H1 (cell line): ENCODE measurements at regions not wholly inside any gene's neighbourhood (a gene's known extent, or its start where the extent isn't known, plus 50 kb on each side); places are given as distances from the start of the nearest gene placed in this dataset.

ENCODE experiments used
- CTCF ChIA-PET: fragments of 300-600 bp; sonication (Branson Sonifier 250); formaldehyde crosslinking; loops from one replicate; lab custom pipeline; 2021; ENCODE audit not compliant: partially characterized antibody; lab: Charles Lee
- POLR2A ChIA-PET: fragments of 300-600 bp; sonication (Branson Sonifier 250); formaldehyde crosslinking; loops from one replicate; lab custom pipeline; 2021; ENCODE audit warnings: inconsistent platforms; ENCODE audit not compliant: partially characterized antibody; lab: Charles Lee
- DNase-seq, 2 experiments: peaks; one replicate each; pipeline versions ENCODE4 v3.0.0 to v3.0.0-alpha.2; 2010 to 2022; ENCODE audit warnings: low spot score in 2 of 2, low read depth in 1 of 2, mixed read lengths in 1 of 2
- FAIRE-seq: peaks from 2 replicates; lab custom pipeline; 2011; peaks lifted over from hg19 to GRCh38; lab: Jason Lieb, UNC
- H2AFZ ChIP-seq: 2 replicates; pipeline ENCODE4 v1.8.1; 2012; ENCODE audit warnings: low read length, inconsistent platforms
- H2AK5ac ChIP-seq: 2 replicates; pipeline ENCODE4 v1.6.1; 2013; ENCODE audit warnings: low read depth, low read length
- H2BK120ac ChIP-seq: replicated peaks from 2 replicates; pipeline ENCODE3; 2013; ENCODE audit warnings: low read depth, low read length, inconsistent platforms
- H2BK12ac ChIP-seq: 2 replicates; pipeline ENCODE4 v1.6.1; 2013; ENCODE audit warnings: low read depth, low read length
- H2BK15ac ChIP-seq: 2 replicates; pipeline ENCODE4 v1.6.1; 2013; ENCODE audit warnings: low read length
- H2BK20ac ChIP-seq: 2 replicates; pipeline ENCODE4 v1.6.1; 2013; ENCODE audit warnings: low read length
- H2BK5ac ChIP-seq: 2 replicates; pipeline ENCODE4 v1.6.1; 2013; ENCODE audit warnings: low read depth, low read length
- H3K14ac ChIP-seq: 2 replicates; pipeline ENCODE4 v1.6.1; 2013; ENCODE audit warnings: inconsistent platforms; ENCODE audit not compliant: insufficient read length
- H3K18ac ChIP-seq: 2 replicates; pipeline ENCODE4 v1.6.1; 2013; ENCODE audit warnings: low read length; ENCODE audit errors: extremely low read depth
- H3K23ac ChIP-seq: 2 replicates; pipeline ENCODE4 v1.6.1; 2013; ENCODE audit warnings: inconsistent platforms; ENCODE audit not compliant: insufficient read length
- H3K23me2 ChIP-seq: 2 replicates; pipeline ENCODE4 v1.6.1; 2013; ENCODE audit warnings: low read depth, low read length
- H3K27ac ChIP-seq: 2 replicates; pipeline ENCODE4 v1.6.1; 2011; ENCODE audit warnings: low read depth, low read length, inconsistent platforms
- H3K27me3 ChIP-seq, 4 experiments: replicated peaks in 1 of 4; 1 replicate in 1 of 4; 2 replicates in 3 of 4; pipeline versions ENCODE4 v1.6.1 to v1.8.1; 2011 to 2013; ENCODE audit warnings: low read length in 3 of 4, mild to moderate bottlenecking in 3 of 4, inconsistent platforms in 2 of 4, mixed read lengths in 2 of 4, moderate library complexity in 1 of 4; ENCODE audit not compliant: control insufficient read depth in 3 of 4, insufficient read depth in 3 of 4; ENCODE audit errors: extremely low read depth in 1 of 4
- H3K36me3 ChIP-seq, 4 experiments: 2 replicates each; pipeline versions ENCODE4 v1.6.1 to v1.8.1; 2011 to 2013; ENCODE audit warnings: mild to moderate bottlenecking in 4 of 4, low read length in 3 of 4, moderate library complexity in 2 of 4, control low read depth in 1 of 4, inconsistent platforms in 1 of 4; ENCODE audit not compliant: insufficient read depth in 4 of 4, control insufficient read depth in 2 of 4
- H3K4ac ChIP-seq: replicated peaks from 2 replicates; pipeline ENCODE3; 2013; ENCODE audit warnings: low read length, low read depth, mixed read lengths, inconsistent platforms; ENCODE audit not compliant: insufficient read length
- H3K4me1 ChIP-seq, 4 experiments: replicated peaks in 1 of 4; 1 replicate in 1 of 4; 2 replicates in 3 of 4; pipeline versions ENCODE4 v1.6.1 to v1.8.1; 2011 to 2013; ENCODE audit warnings: low read length in 3 of 4, inconsistent platforms in 2 of 4, mixed read lengths in 1 of 4; ENCODE audit not compliant: insufficient read depth in 4 of 4, control insufficient read depth in 3 of 4
- H3K4me2 ChIP-seq, 2 experiments: 2 replicates each; pipeline versions ENCODE4 v1.6.1 to v1.8.1; 2011 to 2013; ENCODE audit warnings: low read depth in 2 of 2, low read length in 2 of 2, control low read depth in 1 of 2, inconsistent platforms in 1 of 2, mild to moderate bottlenecking in 1 of 2; ENCODE audit not compliant: insufficient read depth in 1 of 2
- H3K4me3 ChIP-seq, 4 experiments: fragments of 200-600, 300-600 bp in 1 of 4; sonication (generic), shearing (Covaris generic), sonication (Bioruptor Twin) in 1 of 4; 2 replicates each; pipeline versions ENCODE4 v1.5.1 to v1.8.1; 2011 to 2016; ENCODE audit warnings: low read length in 4 of 4, low read depth in 3 of 4, control low read depth in 2 of 4, inconsistent platforms in 2 of 4, mild to moderate bottlenecking in 2 of 4, mixed read lengths in 1 of 4, moderate library complexity in 1 of 4; ENCODE audit not compliant: insufficient read depth in 2 of 4; ENCODE audit errors: extremely low read depth in 1 of 4
- H3K56ac ChIP-seq: replicated peaks from 2 replicates; pipeline ENCODE3; 2013; ENCODE audit warnings: low read depth, mild to moderate bottlenecking, mixed read lengths, low read length, inconsistent platforms; ENCODE audit not compliant: insufficient read length
- H3K79me1 ChIP-seq: 2 replicates; pipeline ENCODE4 v1.6.1; 2013; ENCODE audit warnings: low read depth, low read length, control low read depth
- H3K79me2 ChIP-seq, 2 experiments: 2 replicates each; pipeline versions ENCODE4 v1.6.1 to v1.8.1; 2012 to 2013; ENCODE audit warnings: low read length in 2 of 2, mild to moderate bottlenecking in 2 of 2, inconsistent platforms in 1 of 2; ENCODE audit not compliant: insufficient read depth in 2 of 2, control insufficient read depth in 1 of 2
- H3K9ac ChIP-seq, 4 experiments: replicated peaks in 1 of 4; 1 replicate in 1 of 4; 2 replicates in 3 of 4; pipeline versions ENCODE4 v1.6.1 to v1.8.1; 2011 to 2013; ENCODE audit warnings: low read depth in 3 of 4, low read length in 3 of 4, control low read depth in 2 of 4, mild to moderate bottlenecking in 2 of 4, moderate library complexity in 2 of 4, inconsistent platforms in 1 of 4; ENCODE audit errors: extremely low read depth in 1 of 4
- H3K9me3 ChIP-seq, 2 experiments: 2 replicates each; pipeline versions ENCODE4 v1.6.1 to v1.8.1; 2012 to 2013; ENCODE audit warnings: mild to moderate bottlenecking in 2 of 2, moderate library complexity in 2 of 2, control low read depth in 1 of 2, inconsistent platforms in 1 of 2, low read depth in 1 of 2, low read length in 1 of 2, mixed read lengths in 1 of 2; ENCODE audit not compliant: insufficient read depth in 2 of 2
- H4K20me1 ChIP-seq, 2 experiments: replicated peaks in 1 of 2; 2 replicates each; pipeline versions ENCODE3 to v1.8.1; 2011 to 2013; ENCODE audit warnings: inconsistent platforms in 2 of 2, low read length in 2 of 2, mild to moderate bottlenecking in 1 of 2; ENCODE audit not compliant: insufficient read depth in 2 of 2, control insufficient read depth in 1 of 2
- H4K5ac ChIP-seq: 2 replicates; pipeline ENCODE4 v1.6.1; 2013; ENCODE audit warnings: low read length, low read depth, mixed read lengths, inconsistent platforms; ENCODE audit not compliant: insufficient read length
- H4K8ac ChIP-seq: 2 replicates; pipeline ENCODE4 v1.8.0; 2013; ENCODE audit warnings: mild to moderate bottlenecking, moderate library complexity, low read length, inconsistent platforms; ENCODE audit not compliant: insufficient read depth; ENCODE audit errors: extremely low read depth
- H4K91ac ChIP-seq: replicated peaks from 2 replicates; pipeline ENCODE3; 2013; ENCODE audit warnings: low read length, mixed read lengths, inconsistent platforms; ENCODE audit not compliant: insufficient read length
- BACH1 ChIP-seq: IDR thresholded peaks from 2 replicates; pipeline ENCODE4 v1.6.1; 2012; ENCODE audit warnings: low read length, improper control_type of control experiment
- CBX8 ChIP-seq: fragments of 300-800, 300-1000 bp; sonication (generic); IDR thresholded peaks from 2 replicates; pipeline ENCODE4 v1.7.1; 2016; ENCODE audit warnings: low read depth, low read length, borderline replicate concordance
- EP300 ChIP-seq, 2 experiments: IDR thresholded peaks; 1 replicate in 1 of 2; 2 replicates in 1 of 2; pipeline ENCODE4 v1.6.1; 2011 to 2012; ENCODE audit warnings: low read depth in 2 of 2, low read length in 2 of 2, mild to moderate bottlenecking in 2 of 2, borderline replicate concordance in 1 of 2, inconsistent platforms in 1 of 2, moderate library complexity in 1 of 2
- EZH2 ChIP-seq: fragments of 200-600 bp; sonication (generic); IDR thresholded peaks from 2 replicates; pipeline ENCODE4 v1.7.1; 2012; ENCODE audit warnings: low read depth, mild to moderate bottlenecking, moderate library complexity, low read length, inconsistent platforms; ENCODE audit not compliant: severe bottlenecking
- KDM5A ChIP-seq: fragments of 200-600 bp; IDR thresholded peaks from 2 replicates; pipeline ENCODE4 v1.7.1; 2012; ENCODE audit warnings: mild to moderate bottlenecking, low read length, inconsistent platforms, mixed read lengths
- PHF8 ChIP-seq: fragments of 200-600 bp; sonication (generic); conservative IDR thresholded peaks from 2 replicates; pipeline ENCODE4 v1.7.1; 2012; ENCODE audit warnings: low read depth, mild to moderate bottlenecking, inconsistent platforms, low read length, moderate library complexity
- SP2 ChIP-seq: IDR thresholded peaks from 2 replicates; pipeline ENCODE4 v1.6.1; 2012; ENCODE audit warnings: mild to moderate bottlenecking, low read length, inconsistent platforms
- TAF7 ChIP-seq: optimal IDR thresholded peaks from 2 replicates; pipeline ENCODE3; 2011; ENCODE audit warnings: low read depth, mild to moderate bottlenecking, inconsistent platforms, low read length, moderate library complexity, borderline replicate concordance
- TBP ChIP-seq: IDR thresholded peaks from 2 replicates; pipeline ENCODE4 v1.6.1; 2011; ENCODE audit warnings: low read depth, low read length, improper control_type of control experiment
- YY1 ChIP-seq: IDR thresholded peaks from 2 replicates; pipeline ENCODE4 v1.6.1; 2011; ENCODE audit warnings: low read depth, mild to moderate bottlenecking, low read length
- WGBS, 2 experiments: shearing (Covaris generic) in 1 of 2; methylation state at CpG; one replicate each; pipeline versions ENCODE4 v1.1.6 to v1.1.7; 2013 to 2015; ENCODE audit warnings: low lambda C conversion rate in 2 of 2, mixed read lengths in 2 of 2, inconsistent platforms in 1 of 2, low coverage in 1 of 2, missing lambda C conversion rate in 1 of 2; ENCODE audit not compliant: insufficient replicate concordance in 2 of 2, insufficient coverage in 1 of 2, insufficient read length in 1 of 2; ENCODE audit errors: extremely low coverage in 1 of 2, missing lambda C conversion rate in 1 of 2; 5-methylcytosine and 5-hydroxymethylcytosine counted together

DNA sequence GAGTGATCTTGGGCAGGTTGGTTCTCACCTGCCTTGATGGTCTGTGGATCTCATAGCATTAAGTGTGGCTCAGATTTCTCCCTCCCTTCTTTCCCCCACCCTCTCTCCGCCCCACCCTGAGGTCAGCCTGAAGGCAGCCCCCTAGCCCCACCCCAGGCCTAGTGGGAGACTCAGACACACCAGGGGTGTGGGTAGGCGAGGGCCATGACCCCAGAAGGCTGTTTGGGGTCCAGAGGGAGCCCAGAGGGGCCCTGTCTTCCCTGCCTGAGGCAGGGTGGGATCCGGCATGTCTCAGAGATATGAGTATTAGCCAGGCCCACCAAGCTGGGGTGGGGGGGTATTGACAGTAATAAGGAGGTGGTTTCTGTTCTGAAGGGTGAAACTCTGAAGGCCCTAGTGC, 160.5 kb downstream of the GLI2 start:
- Histone ChIP-seq H4K5ac (no peak overlapping the region), H3K14ac (no peak overlapping the region), H2BK5ac (no peak overlapping the region), H3K18ac (peak overlapping the region; percentile 71), H3K27me3 (no peaks in the 10 kb centered on the region; a peak in 1 of 7 replicates), H2BK20ac (no peak overlapping the region), H2AFZ (no peak overlapping the region), H4K20me1 (peaks cover 2 to 12% of the 10 kb centered on the region in 2 experiments), H3K79me2 (peaks cover 0 to 19% of the 10 kb centered on the region in 2 experiments; a peak in 2 of 4 replicates), H4K8ac (no peak overlapping the region), H3K9ac (no peak overlapping the region), H2BK120ac (no peak overlapping the region), H3K23ac (no peak overlapping the region), H3K4me2 (no peak overlapping the region), H3K36me3 (0 out of 8 replicates have a peak, but pooled peaks cover 0 to under 1% (median 0%) of the 10 kb centered on the region in 4 experiments)
- 76% methylated on average over 2 of the region's 3 CpGs; no CpG with 5 or more reads in 1 of the 2 experiments for WGBS, 2 experiments
- POLR2A ChIA-PET: no interaction called here
- CTCF ChIA-PET: interaction anchor here (0.9 to 6.7 kb wide), 5 partner anchors 11 to 209 kb away, joined by 3 to 65 read pairs (median 3); no protein-coding TSS in a partner anchor
- FAIRE-seq: no peak
- no peak for DNase-seq
- TF ChIP-seq SP2 (no peak), YY1 (no peak), CBX8 (no peak), TAF7 (no peak), KDM5A (no peak), EP300 (IDR thresholded peaks at IDR 0.05; ENCODE audit: borderline replicate concordance in 1 of 2, low read depth in 2 of 2, low read length in 2 of 2) (no peak), TBP (no peak), BACH1 (no peak), EZH2 (no peak), PHF8 (no peak)
- TF ChIP-seq, all 59 proteins: peak for 0
- Histone ChIP-seq H3K23me2 (no peaks in the 10 kb centered on the region; the same call in 1 of the 2 replicates), H3K9me3 (no peaks in the 10 kb centered on the region), H2BK12ac (no peak overlapping the region), H3K4me1 (peaks cover 23 to 51% (median 37%) of the 10 kb centered on the region in 4 experiments), H3K4me3 (no peak overlapping the region), H3K56ac (no peak overlapping the region), H2BK15ac (no peak overlapping the region), H3K4ac (no peak overlapping the region), H3K27ac (no peak overlapping the region), H3K79me1 (peaks cover 7% of the 10 kb centered on the region), H4K91ac (no peak overlapping the region), H2AK5ac (no peak overlapping the region)
